PFSK-1 (cell line): ENCODE measurements at regions not wholly inside any gene's neighbourhood (a gene's known extent, or its start where the extent isn't known, plus 50 kb on each side); places are given as distances from the start of the nearest gene placed in this dataset.

Experiments
- POLR2AphosphoS5 ChIP-seq: IDR thresholded peaks from 2 replicates; pipeline ENCODE4 v1.6.1; 2012; ENCODE audit warnings: low read depth, mild to moderate bottlenecking, control low read depth, low read length, moderate library complexity
- SIN3A ChIP-seq: IDR thresholded peaks from 2 replicates; pipeline ENCODE4 v1.6.1; 2012; ENCODE audit warnings: mild to moderate bottlenecking, low read length, moderate library complexity, borderline replicate concordance; ENCODE audit not compliant: insufficient read depth
- TAF1 ChIP-seq: IDR thresholded peaks from 2 replicates; pipeline ENCODE4 v1.6.1; 2012; ENCODE audit warnings: low read length, control low read depth, borderline replicate concordance; ENCODE audit not compliant: insufficient read depth
- TF ChIP-seq, protein P1 (sequence below), 2 experiments: IDR thresholded peaks; 2 replicates each; pipeline versions ENCODE4 v1.6.1 to v1.8.0; 2011 to 2012; ENCODE audit warnings: low read depth in 2 of 2, low read length in 2 of 2, control low read depth in 1 of 2, inconsistent platforms in 1 of 2, mild to moderate bottlenecking in 1 of 2, moderate library complexity in 1 of 2; ENCODE audit not compliant: insufficient read depth in 1 of 2

DNA sequence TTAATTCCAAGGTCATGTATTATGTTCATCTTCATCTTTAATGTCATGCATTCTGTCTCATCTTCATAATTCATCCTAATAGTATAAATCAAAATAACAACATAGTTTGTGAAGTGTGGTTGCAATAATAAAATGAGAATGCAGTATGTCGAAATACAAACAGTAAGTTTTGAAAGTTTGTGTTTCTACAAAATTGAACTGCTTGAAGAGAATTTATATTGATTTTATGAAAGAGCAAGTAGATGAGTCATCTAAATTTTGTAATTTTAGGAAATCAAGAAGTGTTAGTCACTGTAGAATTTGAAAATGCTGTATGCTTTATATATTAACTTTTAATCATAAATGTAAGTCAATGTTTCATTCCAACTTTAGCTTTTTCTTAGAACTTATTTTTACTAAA is 190.5 kb upstream of the PPP1R3A start:
- TF ChIP-seq POLR2AphosphoS5: no peak
- TF ChIP-seq, protein P1, sequence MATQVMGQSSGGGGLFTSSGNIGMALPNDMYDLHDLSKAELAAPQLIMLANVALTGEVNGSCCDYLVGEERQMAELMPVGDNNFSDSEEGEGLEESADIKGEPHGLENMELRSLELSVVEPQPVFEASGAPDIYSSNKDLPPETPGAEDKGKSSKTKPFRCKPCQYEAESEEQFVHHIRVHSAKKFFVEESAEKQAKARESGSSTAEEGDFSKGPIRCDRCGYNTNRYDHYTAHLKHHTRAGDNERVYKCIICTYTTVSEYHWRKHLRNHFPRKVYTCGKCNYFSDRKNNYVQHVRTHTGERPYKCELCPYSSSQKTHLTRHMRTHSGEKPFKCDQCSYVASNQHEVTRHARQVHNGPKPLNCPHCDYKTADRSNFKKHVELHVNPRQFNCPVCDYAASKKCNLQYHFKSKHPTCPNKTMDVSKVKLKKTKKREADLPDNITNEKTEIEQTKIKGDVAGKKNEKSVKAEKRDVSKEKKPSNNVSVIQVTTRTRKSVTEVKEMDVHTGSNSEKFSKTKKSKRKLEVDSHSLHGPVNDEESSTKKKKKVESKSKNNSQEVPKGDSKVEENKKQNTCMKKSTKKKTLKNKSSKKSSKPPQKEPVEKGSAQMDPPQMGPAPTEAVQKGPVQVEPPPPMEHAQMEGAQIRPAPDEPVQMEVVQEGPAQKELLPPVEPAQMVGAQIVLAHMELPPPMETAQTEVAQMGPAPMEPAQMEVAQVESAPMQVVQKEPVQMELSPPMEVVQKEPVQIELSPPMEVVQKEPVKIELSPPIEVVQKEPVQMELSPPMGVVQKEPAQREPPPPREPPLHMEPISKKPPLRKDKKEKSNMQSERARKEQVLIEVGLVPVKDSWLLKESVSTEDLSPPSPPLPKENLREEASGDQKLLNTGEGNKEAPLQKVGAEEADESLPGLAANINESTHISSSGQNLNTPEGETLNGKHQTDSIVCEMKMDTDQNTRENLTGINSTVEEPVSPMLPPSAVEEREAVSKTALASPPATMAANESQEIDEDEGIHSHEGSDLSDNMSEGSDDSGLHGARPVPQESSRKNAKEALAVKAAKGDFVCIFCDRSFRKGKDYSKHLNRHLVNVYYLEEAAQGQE (IDR thresholded peaks at IDR 0.05; ENCODE audit: insufficient read depth in 1 of 2, low read depth in 2 of 2, low read length in 2 of 2): no peak
- TF ChIP-seq TAF1: no peak
- no peak for TF ChIP-seq SIN3A
